CD4-positive, alpha-beta T cell treated with Interleukin-15 for 1 hour (primary cell): ENCODE measurements at regions not wholly inside any gene's neighbourhood (a gene's known extent, or its start where the extent isn't known, plus 50 kb on each side); places are given as distances from the start of the nearest gene placed in this dataset.
"Not testable (repeated sequence)": the region's sequence is repeated elsewhere in the genome, so short reads cannot be mapped to it uniquely, and the experiment has no call there.

Experiments
- DNase-seq: peaks from one replicate; pipeline ENCODE4 v3.0.0-alpha.2; 2020

DNA sequence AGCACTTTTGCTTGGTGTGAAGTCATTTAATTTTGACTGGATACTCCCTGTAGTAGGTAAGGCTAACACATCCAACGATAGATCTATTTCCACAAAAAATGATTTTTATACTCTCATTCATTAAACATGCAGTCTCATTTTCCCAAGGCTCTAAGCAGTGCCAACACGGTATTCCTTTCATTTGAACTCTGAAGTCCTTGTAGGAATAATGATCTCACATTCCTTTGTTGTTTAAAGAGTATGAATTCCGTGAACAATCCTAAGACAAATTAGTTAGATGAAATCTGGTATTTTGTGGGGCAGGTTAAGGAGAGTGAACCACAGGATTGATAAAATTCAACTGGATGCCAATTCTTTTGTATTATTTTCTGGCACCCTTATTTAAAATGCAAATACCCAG is 66.6 kb downstream of the LACC1 start:
- DNase-seq = no peak

DNA sequence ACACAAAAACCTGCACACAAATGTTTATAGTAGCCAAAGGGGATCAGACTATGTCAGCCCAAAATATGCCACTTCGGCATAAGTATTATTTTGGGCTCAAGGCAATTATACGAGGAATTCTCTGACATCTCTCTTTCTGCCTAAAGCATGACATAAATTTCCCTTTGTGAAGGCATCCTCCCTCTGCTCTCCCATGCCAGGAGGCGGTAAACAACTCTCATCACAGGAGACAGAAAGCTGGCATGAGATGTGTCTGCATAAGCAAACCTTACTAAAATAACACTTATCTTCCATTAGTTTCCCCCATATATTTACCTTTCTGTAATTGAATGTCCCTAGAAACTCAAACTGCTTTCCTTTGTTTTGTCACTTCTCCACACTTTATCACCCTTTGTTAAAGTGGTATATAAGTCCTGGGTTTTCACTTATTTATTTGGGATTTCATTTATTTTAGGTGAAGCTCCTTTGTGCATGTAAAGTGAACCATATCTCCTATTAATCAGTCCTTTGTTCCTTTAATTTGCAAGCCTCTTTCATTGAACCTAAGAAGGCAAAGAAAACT is 68.3 kb downstream of the LACC1 start:
- DNase-seq = no peak

DNA sequence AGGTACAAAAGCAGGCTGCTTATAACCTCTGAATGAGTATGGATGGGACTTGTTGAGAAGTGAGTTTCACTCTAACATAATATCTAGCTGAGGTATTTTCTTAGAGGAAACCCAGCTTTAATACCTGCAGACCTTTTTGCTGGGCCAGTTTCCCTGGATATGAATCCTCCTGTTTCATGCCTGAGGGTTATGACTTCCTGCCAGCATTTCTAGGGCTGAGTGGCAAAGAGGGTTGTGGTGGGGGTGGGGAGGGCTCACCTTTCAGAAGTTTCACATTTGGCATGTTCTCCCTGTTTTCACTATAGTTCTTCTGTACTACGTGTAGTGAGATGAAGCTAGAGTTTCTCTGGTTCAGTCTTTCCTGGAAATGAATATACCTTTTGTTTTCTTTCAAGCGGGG is 73.7 kb downstream of the LACC1 start:
- DNase-seq = no peak

DNA sequence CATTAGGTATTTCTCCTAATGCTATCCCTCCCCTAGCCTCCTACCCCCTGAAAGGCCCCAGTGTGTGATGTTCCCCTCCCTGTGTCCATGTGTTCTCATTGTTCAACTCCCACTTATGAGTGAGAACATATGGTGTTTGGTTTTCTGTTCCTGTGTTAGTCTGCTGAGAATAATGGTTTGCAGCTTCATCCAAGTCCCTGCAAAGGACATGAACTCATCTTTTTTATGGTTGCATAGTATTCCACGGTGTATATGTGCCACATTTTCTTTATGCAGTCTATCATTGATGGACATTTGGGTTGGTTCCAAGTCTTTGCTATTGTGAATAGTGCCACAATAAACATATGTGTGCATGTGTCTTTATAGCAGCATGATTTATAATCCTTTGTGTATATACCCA is 77.3 kb downstream of the LACC1 start:
- DNase-seq = not testable (repeated sequence)

DNA sequence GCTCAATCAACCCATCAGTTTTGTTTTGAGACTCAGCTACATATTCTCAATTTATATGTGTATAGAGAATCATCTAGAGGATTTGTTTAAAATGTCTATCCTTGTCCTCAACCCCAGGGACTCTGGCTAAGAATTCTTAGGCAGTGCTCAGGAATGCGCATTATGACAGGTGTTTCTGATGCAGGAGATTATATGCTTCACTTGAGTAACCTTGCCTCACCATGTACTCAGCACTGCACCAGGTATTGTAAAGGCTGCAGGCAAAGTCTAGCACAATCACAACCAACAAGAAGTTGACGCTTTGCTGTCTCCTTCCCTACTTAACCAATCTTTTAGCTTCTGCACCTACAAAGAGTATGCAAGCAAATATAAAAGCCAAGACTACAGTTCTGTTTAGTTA is 79.6 kb downstream of the LACC1 start:
- no peak for DNase-seq

DNA sequence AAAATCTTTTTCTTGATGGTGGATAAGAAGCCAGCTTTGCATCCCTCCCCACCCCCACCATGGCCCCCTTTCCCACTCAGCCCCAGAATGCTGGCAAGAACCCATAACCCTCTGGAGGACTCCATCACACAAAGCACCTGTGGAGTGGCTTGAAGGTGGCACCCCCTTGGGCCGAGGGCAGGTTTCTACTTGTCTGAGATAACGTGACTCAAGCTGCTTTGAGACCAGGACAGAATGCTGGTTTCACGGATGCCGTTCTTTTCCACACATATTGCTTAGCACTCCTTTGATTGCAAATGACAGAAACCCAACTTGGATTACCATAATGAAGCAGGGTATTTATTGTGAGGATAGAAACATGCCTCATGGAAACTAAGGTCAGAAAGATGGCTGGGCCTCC is 82.2 kb downstream of the LACC1 start:
- DNase-seq = no peak

DNA sequence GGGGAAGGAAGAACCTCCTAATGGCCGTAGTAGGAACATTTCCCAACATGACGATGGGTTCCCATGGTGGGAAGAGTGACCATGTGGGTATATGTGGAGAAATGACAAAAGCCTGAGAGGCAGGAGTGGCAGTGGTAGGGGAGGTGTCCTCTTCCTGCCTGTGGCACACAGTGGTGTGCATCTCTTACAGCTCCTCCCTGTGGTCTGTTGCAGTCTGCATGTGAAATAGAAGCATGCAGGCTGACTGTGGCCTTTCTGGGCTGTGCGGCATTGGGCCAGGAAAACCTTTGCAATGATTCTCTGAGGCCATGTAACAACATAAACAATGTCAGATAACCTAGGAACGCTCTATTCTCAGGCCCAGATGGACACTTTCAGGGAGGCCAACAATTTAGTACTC is 84.0 kb downstream of the LACC1 start:
- no peak for DNase-seq

DNA sequence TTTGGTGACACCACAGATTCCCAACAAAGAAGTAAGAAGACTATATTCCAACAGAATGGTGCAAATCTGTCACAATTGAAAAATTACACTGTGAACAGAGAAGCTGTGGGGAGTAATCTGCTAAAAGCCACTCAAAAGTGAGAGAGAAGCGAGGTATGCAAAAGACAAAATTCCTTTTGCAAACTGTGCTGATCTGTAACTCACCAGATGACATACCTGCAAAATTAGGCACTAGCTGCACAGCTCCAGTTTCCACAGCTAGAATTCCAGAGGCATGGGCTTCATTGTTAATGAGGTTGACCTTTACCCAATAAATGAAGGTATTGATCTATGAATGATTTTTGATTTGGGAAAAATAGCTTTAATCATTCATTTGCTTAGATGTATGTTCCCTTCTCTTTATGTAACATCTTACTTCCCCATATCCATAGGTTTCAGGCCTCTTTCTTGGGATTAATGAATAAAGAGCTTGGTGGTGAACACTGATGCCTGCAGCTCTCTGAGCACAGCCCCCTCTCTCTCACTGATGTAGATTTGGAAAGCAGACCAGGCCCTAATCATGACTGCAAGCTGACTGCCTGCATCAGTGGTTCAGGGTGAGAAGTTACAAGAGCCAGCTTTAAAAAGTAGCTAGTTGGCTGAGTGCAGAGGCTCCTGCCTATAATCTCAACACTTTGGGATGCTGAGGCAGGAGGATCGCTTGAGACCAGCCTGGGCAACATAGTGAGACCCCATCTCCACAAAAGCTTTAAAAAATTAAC is 85.2 kb downstream of the LACC1 start:
- DNase-seq = no peak

DNA sequence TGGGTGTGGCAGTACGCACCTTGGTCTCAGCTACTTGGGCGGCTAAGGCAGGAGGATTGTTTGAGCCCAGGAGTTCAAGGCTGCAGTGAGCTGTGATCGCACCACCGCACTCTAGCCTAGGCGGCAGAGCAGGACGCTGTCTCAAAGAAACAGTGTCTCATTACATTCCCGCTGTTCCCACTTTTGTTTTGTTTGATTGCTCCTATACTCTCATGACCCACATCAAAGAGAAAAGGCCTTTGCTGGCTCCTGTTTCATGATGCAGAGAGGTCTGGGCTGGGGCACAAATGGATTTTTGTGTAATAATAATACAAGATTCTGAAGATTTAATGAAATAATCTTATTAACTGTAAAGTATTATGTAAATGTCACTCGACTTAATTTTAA is 85.7 kb downstream of the LACC1 start:
- DNase-seq = no peak

DNA sequence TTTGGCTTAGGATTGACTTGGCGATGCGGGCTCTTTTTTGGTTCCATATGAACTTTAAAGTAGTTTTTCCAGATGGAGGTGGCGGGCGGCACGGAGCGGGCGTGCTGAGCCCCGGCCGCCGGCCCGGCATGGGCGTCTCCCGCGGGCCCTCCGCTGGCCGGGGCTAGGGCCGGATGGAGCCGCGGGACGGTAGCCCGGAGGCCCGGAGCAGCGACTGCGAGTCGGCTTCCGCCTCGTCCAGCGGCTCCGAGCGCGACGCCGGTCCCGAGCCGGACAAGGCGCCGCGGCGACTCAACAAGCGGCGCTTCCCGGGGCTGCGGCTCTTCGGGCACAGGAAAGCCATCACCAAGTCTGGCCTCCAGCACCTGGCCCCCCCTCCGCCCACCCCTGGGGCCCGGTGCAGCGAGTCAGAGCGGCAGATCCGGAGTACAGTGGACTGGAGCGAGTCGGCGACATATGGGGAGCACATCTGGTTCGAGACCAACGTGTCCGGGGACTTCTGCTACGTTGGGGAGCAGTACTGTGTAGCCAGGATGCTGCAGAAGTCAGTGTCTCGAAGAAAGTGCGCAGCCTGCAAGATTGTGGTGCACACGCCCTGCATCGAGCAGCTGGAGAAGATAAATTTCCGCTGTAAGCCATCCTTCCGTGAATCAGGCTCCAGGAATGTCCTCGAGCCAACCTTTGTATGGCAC is 88.7 kb downstream of the LACC1 start:
- DNase-seq = not testable (repeated sequence)

DNA sequence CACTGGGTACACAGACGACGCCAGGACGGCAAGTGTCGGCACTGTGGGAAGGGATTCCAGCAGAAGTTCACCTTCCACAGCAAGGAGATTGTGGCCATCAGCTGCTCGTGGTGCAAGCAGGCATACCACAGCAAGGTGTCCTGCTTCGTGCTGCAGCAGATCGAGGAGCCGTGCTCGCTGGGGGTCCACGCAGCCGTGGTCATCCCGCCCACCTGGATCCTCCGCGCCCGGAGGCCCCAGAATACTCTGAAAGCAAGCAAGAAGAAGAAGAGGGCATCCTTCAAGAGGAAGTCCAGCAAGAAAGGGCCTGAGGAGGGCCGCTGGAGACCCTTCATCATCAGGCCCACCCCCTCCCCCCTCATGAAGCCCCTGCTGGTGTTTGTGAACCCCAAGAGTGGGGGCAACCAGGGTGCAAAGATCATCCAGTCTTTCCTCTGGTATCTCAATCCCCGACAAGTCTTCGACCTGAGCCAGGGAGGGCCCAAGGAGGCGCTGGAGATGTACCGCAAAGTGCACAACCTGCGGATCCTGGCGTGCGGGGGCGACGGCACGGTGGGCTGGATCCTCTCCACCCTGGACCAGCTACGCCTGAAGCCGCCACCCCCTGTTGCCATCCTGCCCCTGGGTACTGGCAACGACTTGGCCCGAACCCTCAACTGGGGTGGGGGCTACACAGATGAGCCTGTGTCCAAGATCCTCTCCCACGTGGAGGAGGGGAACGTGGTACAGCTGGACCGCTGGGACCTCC is 89.4 kb downstream of the LACC1 start:
- DNase-seq = not testable (repeated sequence)

DNA sequence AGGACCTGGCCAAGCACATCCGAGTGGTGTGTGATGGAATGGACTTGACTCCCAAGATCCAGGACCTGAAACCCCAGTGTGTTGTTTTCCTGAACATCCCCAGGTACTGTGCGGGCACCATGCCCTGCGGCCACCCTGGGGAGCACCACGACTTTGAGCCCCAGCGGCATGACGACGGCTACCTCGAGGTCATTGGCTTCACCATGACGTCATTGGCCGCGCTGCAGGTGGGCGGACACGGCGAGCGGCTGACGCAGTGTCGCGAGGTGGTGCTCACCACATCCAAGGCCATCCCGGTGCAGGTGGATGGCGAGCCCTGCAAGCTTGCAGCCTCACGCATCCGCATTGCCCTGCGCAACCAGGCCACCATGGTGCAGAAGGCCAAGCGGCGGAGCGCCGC is 90.2 kb downstream of the LACC1 start:
- not testable (repeated sequence) for DNase-seq

DNA sequence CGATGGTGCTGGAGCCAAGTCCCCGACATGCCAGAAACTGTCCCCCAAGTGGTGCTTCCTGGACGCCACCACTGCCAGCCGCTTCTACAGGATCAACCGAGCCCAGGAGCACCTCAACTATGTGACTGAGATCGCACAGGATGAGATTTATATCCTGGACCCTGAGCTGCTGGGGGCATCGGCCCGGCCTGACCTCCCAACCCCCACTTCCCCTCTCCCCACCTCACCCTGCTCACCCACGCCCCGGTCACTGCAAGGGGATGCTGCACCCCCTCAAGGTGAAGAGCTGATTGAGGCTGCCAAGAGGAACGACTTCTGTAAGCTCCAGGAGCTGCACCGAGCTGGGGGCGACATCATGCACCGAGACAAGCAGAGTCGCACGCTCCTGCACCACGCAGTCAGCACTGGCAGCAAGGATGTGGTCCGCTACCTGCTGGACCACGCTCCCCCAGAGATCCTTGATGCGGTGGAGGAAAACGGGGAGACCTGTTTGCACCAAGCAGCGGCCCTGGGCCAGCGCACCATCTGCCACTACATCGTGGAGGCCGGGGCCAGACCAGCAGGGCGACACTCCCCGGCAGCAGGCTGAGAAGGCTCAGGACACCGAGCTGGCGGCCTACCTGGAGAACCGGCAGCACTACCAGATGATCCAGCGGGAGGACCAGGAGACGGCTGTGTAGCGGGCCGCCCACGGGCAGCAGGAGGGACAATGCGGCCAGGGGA is 91.0 kb downstream of the LACC1 start:
- DNase-seq = not testable (repeated sequence)

DNA sequence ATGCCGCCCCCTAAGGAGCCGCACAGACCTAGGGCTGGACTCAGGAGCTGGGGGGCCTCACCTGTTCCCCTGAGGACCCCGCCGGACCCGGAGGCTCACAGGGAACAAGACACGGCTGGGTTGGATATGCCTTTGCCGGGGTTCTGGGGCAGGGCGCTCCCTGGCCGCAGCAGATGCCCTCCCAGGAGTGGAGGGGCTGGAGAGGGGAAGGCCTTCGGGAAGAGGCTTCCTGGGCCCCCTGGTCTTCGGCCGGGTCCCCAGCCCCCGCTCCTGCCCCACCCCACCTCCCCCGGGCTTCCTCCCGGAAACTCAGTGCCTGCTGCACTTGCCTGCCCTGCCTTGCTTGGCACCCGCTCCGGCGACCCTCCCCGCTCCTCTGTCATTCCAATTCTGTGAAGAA is 91.6 kb downstream of the LACC1 start:
- not testable (repeated sequence) for DNase-seq

DNA sequence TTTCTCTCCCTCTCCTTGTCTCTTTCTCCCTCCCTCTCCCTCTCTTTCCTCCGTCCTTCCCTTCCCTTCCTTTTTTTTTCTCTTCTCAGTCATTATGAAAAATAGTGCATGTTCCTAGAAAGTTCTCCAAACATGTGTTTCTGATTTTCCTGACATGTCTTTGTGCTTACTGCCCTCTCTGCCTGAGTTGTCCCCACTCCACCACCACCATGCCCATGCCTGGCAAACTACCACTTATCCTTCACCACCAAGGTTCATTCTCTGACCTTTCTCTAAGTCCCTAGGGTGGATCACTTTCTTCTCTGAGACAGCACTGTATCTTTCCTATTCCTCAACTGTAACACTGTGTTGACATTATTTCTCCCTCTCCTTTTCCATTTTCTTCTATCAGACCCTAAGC is 98.2 kb downstream of the LACC1 start:
- no peak for DNase-seq

DNA sequence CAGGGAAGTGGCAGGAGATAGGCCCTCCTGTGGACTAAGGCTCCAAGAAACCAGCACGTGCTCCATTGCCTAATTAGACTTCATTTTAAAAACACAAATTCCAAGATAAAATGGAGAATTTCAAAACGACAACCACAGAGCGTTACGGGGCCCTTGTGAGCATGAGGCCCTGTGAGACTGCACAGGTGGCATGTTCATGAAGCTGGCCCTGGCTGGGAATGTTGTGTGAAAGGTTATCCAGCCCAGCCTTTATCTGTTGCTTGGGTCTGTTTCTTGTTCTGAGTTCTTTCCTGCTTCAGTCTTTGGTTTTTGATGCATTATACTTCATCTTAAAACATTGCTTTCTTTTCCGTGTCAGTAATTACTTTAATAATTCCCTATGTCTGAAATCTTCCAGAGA is 99.0 kb downstream of the LACC1 start:
- DNase-seq = no peak

DNA sequence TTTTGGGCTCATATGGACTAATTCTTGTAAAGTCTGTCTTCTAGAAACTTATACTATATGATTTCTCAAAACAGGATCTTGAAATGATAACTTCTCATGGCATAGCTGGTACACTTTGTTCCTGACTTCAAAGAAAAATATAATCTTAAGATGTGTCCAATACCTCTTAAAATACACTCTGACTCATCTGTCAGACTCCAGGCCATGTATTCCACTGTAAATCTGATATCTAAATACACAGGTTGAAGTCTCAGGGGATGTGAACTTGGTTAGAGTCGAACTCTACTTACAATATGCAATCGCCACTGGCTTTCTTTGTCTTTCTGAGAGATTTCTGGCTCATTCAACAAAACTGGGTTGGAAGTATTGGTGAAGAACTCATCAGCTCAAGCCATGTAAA is 99.8 kb downstream of the LACC1 start:
- no peak for DNase-seq

DNA sequence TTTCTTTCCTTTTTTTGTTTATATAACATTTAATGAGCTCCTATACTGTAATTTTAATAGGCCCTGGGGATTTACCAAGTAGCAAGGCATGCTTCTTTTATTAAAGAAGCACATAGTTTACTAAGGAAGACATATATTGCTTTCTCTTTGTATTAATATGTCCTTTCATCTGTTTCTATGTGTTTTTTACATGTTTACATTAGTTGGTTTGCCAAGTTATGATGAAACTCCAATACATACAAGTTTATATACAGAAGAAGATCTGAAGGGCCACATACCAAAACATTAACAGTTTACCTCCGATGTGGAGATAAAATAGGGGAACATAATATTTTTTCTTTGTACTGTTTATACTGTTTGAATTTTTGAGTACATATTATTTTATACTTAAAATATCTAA is 100.9 kb downstream of the LACC1 start:
- no peak for DNase-seq

DNA sequence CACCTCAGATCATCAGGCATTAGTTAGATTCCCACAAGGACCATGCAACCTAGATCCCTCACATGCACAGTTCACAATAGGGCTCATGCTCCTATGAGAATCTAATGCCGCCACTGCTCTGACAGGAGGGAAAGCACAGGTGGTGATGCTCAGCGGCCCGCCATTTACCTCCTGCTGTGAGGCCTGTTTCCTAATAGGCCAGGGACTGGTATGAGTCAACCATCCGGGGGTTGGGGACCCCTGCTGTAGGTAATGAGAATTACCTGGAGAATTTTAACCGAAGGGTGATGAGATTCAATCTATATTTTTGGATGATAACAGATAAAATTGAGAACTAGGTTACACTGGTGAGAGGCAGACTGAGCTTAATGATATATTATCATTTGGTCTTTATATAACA is 101.4 kb downstream of the LACC1 start:
- no peak for DNase-seq

DNA sequence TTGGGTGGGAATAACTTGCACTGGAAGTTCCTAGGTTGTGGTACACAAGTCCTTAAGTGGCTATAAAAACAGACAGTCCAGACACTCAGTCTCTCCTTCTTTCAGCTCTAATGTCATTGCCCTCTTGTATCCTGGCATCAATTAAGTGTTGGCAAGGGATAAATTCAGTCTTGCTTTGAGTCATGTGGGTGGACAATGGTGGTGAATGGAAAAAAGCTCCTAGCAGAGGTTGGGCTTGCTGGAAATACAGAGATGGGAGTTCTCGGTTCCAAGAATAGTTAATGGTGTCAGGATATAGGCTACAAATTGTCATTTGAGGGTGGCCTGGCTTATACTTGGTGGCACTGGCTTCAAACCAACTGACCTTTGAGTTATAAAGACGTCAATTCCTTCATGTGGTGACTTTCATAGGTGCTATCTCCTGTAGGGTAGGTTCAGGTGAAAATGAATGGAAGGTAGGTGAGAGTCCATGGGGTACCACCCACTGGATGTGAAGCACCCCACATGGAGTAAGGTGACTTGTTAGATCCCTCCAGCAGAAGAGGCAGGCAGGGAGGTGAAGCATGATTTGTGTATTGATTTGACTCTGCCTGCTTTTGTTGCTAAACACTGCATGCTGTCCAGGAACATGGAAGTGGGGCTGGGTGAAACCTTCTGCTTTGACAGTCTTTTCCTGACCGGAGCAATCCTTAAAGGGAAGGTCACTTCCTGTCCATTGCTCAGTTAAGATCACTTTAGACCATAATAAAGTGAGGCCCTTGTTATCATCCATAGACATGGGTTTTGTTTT is 102.0 kb downstream of the LACC1 start:
- no peak for DNase-seq

DNA sequence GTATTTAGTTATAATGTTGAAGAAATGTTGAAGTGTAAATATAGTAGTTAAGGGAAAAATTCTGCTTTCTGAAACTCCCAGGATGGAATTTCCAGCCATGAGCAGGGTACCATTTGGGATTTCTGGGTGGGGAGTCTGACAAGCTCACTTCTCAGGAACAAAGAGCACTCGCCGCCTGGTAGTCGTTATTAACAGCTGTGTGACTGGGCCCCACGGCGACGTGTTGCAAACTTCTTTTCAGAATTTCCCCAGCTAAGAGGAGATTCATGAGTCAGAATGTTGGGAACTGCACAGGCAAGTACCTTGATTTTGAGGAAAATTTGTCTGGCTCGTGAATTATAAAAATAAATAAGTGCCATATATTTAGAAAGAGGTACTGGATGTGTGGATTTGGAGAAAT is 103.7 kb downstream of the LACC1 start:
- DNase-seq = no peak

DNA sequence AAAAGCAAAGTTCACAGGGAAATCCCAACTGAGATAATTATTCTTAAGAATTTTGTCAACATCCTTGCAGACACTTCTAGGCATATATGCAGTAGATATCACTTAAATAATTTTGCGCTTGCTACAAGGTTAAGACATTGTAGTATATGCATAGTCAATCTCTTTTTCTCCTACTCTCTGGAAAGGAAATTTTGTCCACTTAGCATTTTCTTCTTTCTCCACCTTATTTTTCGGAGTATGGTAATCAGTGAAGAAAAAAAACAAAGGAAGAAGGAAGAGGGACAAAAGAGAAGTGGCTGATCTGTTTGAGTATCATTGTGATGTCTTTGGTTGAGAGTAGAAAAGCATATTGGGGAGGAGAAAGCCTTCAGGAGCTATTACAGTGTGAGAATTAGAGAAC is 104.6 kb downstream of the LACC1 start:
- no peak for DNase-seq
